ENCODE measurements at regions not wholly inside any gene's neighbourhood (a gene's known extent, or its start where the extent isn't known, plus 50 kb on each side); places are given as distances from the start of the nearest gene placed in this dataset.

GRCh38 chr9:86865952-86866351 is 81.4 kb downstream of the GAS1 start (continued):
- TF ChIP-seq ZNF687 (CRISPR knock-in tag; IDR thresholded peaks at IDR 0.05) = no peak

- no peaks in the 10 kb centered on the region for H3K79me2 ChIP-seq (ENCODE audit: insufficient read depth, low read length)
- H3K27ac ChIP-seq (ENCODE audit: extremely low read length, insufficient read depth, low read length) = no peak overlapping the region
- intact Hi-C loops (cut with micrococcal nuclease; ENCODE audit: unreplicated experiment) = no loop called here
- H3K4me1 ChIP-seq (ENCODE audit: insufficient read depth, low read length) = peaks cover 12% of the 10 kb centered on the region
- no peaks in the 10 kb centered on the region for H3K27me3 ChIP-seq (ENCODE audit: control insufficient read depth in 1 of 2, insufficient read depth in 2 of 2, low read length in 2 of 2)
- no peak overlapping the region for H3K9ac ChIP-seq (ENCODE audit: insufficient read depth, low read depth, low read length)
- no TSS peak for BruUV-seq (replicated peaks)
- no peak overlapping the region for H3K4me2 ChIP-seq (ENCODE audit: low read depth, low read length)
- no peak overlapping the region for H3K4me3 ChIP-seq (replicated peaks in 1 of 3; ENCODE audit: insufficient read depth in 1 of 3, low read depth in 2 of 3, low read length in 3 of 3)
- ATAC-seq (no peak), DNase-seq (ENCODE audit: low spot score) (no peak), FAIRE-seq (no peak)
- in situ Hi-C loops (cut with HindIII; ENCODE audit: extremely low pct_ligation_motif_present, low pct_unique_long_range_greater_than_20kb) = no loop called here
- H3K36me3 ChIP-seq (replicated peaks in 1 of 2; ENCODE audit: control insufficient read depth in 1 of 2, insufficient read depth in 2 of 2, low read length in 2 of 2) = no peaks in the 10 kb centered on the region
- ChIA-PET POLR2A (no interaction called here), CTCF (ENCODE audit: low intra/inter-chr PET ratio, low total read pairs) (no interaction called here)
- H4K20me1 ChIP-seq (ENCODE audit: insufficient read depth, low read length) = no peaks in the 10 kb centered on the region
- WGBS (ENCODE audit: low lambda C conversion rate) = 25% methylated on average over 6 of the region's 6 CpGs
- no peak overlapping the region for H2AFZ ChIP-seq (ENCODE audit: low read length)
- no peaks in the 10 kb centered on the region for H3K9me3 ChIP-seq (ENCODE audit: low read length)
- TF ChIP-seq CSRNP1 (CRISPR knock-in tag; IDR thresholded peaks at IDR 0.05) (no peak), ZNF614 (CRISPR knock-in tag; IDR thresholded peaks at IDR 0.05; ENCODE audit: borderline replicate concordance) (no peak), ZBTB39 (CRISPR knock-in tag; IDR thresholded peaks at IDR 0.05) (no peak), U2AF1 (optimal IDR thresholded peaks at IDR 0.05; ENCODE audit: low read depth, low read length) (no peak), POGK (CRISPR knock-in tag; conservative IDR thresholded peaks at IDR 0.05) (no peak)
These were observed 87.3 kb downstream of the GAS1 start for GRCh38 chr9:86860006-86860405.

Measured in HepG2 (cell line).